ENCODE measurements at regions not wholly inside any gene's neighbourhood (a gene's known extent, or its start where the extent isn't known, plus 50 kb on each side); places are given as distances from the start of the nearest gene placed in this dataset.
"Not testable (repeated sequence)": the region's sequence is repeated elsewhere in the genome, so short reads cannot be mapped to it uniquely, and the experiment has no call there.

DNA sequence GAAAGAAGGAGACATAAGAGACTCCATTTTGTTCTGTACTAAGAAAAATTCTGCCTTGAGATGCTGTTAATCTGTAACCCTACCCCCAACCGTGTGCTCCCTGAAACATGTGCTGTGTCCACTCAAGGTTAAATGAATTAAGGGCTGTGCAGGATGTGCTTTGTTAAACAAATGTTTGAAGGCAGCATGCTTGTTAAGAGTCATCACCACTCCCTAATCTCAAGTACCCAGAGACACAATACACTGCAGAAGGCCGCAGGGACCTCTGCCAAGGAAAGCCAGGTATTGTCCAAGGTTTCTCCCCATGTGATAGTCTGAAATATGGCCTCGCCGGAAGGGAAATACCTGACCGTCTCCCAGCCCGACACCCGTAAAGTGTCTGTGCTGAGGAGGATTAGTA, 152.4 kb upstream of the NOTCH2NLA start:
- TF ChIP-seq, protein P1, sequence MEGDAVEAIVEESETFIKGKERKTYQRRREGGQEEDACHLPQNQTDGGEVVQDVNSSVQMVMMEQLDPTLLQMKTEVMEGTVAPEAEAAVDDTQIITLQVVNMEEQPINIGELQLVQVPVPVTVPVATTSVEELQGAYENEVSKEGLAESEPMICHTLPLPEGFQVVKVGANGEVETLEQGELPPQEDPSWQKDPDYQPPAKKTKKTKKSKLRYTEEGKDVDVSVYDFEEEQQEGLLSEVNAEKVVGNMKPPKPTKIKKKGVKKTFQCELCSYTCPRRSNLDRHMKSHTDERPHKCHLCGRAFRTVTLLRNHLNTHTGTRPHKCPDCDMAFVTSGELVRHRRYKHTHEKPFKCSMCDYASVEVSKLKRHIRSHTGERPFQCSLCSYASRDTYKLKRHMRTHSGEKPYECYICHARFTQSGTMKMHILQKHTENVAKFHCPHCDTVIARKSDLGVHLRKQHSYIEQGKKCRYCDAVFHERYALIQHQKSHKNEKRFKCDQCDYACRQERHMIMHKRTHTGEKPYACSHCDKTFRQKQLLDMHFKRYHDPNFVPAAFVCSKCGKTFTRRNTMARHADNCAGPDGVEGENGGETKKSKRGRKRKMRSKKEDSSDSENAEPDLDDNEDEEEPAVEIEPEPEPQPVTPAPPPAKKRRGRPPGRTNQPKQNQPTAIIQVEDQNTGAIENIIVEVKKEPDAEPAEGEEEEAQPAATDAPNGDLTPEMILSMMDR (IDR thresholded peaks at IDR 0.05): not testable (repeated sequence)
- not testable (repeated sequence) for TF ChIP-seq ZFX (IDR thresholded peaks at IDR 0.05; ENCODE audit: borderline replicate concordance)
